OCI-LY3 (cell line): ENCODE measurements at regions not wholly inside any gene's neighbourhood (a gene's known extent, or its start where the extent isn't known, plus 50 kb on each side); places are given as distances from the start of the nearest gene placed in this dataset.
"Not testable (repeated sequence)": the region's sequence is repeated elsewhere in the genome, so short reads cannot be mapped to it uniquely, and the experiment has no call there.

Experiments
- H2AFZ ChIP-seq: fragments of 200-600, 300-600 bp; shearing (Covaris generic); 2 replicates; pipeline ENCODE4 v1.6.0; 2014; ENCODE audit warnings: antibody characterized with exemption, low read depth, low read length
- H3K27ac ChIP-seq: fragments of 200-600, 300-600 bp; sonication (generic); 2 replicates; pipeline ENCODE4 v1.5.1; 2014; ENCODE audit warnings: mild to moderate bottlenecking, low read length, moderate library complexity, mixed read lengths
- H3K27me3 ChIP-seq: fragments of 200-600, 300-600 bp; sonication (generic); 2 replicates; pipeline ENCODE4 v1.6.1; 2014; ENCODE audit warnings: low read depth, low read length, mixed read lengths
- H3K36me3 ChIP-seq: fragments of 200-600, 300-600 bp; sonication (generic); replicated peaks from 2 replicates; pipeline ENCODE3; 2014; ENCODE audit warnings: low read depth, low read length, mixed read lengths
- H3K4me1 ChIP-seq: fragments of 300-600, 200-600 bp; sonication (generic); 2 replicates; pipeline ENCODE4 v1.6.1; 2014; ENCODE audit warnings: low read length, mixed read lengths
- H3K4me2 ChIP-seq: fragments of 200-600, 300-600 bp; sonication (generic); 2 replicates; pipeline ENCODE4 v1.6.1; 2014; ENCODE audit warnings: low read length, mixed read lengths
- H3K4me3 ChIP-seq: fragments of 300-600, 200-600 bp; sonication (generic); 2 replicates; pipeline ENCODE4 v1.5.1; 2014; ENCODE audit warnings: antibody characterized with exemption, mild to moderate bottlenecking, low read length, moderate library complexity
- H3K79me2 ChIP-seq: fragments of 300-600, 200-600 bp; shearing (Covaris generic); 2 replicates; pipeline ENCODE4 v1.6.1; 2014; ENCODE audit warnings: mild to moderate bottlenecking, low read length, mixed read lengths
- H3K9ac ChIP-seq: fragments of 300-600, 200-600 bp; shearing (Covaris generic); 2 replicates; pipeline ENCODE4 v1.6.0; 2014; ENCODE audit warnings: mild to moderate bottlenecking, low read length, moderate library complexity
- H3K9me3 ChIP-seq: fragments of 200-600, 300-600 bp; shearing (Covaris generic); 2 replicates; pipeline ENCODE4 v1.6.1; 2014; ENCODE audit warnings: low read length, mixed read lengths; ENCODE audit not compliant: insufficient read depth
- H4K20me1 ChIP-seq: fragments of 200-600, 300-600 bp; sonication (generic); 2 replicates; pipeline ENCODE4 v1.6.1; 2016; ENCODE audit warnings: low read length, mixed read lengths; ENCODE audit not compliant: insufficient read depth
- EZH2phosphoT487 ChIP-seq: fragments of 200-600 bp; shearing (Covaris generic); IDR thresholded peaks from 2 replicates; pipeline ENCODE4 v1.6.1; 2018; ENCODE audit warnings: antibody characterized with exemption, mixed run types, low read depth
- TF ChIP-seq, protein P1 (sequence below): fragments of 200-600, 300-600 bp; sonication (generic); IDR thresholded peaks from 2 replicates; pipeline ENCODE4 v1.5.1; 2014; ENCODE audit warnings: antibody characterized with exemption, low read length, low read depth

- H3K4me3 ChIP-seq = no peak overlapping the region
- H3K27ac ChIP-seq = no peak overlapping the region
- H3K36me3 ChIP-seq = no peaks in the 10 kb centered on the region
- H3K27me3 ChIP-seq = no peaks in the 10 kb centered on the region
- H3K79me2 ChIP-seq = no peaks in the 10 kb centered on the region
- no peak overlapping the region for H2AFZ ChIP-seq
- H3K4me2 ChIP-seq = no peak overlapping the region
- H3K9ac ChIP-seq = no peak overlapping the region
- no peaks in the 10 kb centered on the region for H3K4me1 ChIP-seq
- no peaks in the 10 kb centered on the region for H4K20me1 ChIP-seq
- no peaks in the 10 kb centered on the region for H3K9me3 ChIP-seq
- TF ChIP-seq, protein P1, sequence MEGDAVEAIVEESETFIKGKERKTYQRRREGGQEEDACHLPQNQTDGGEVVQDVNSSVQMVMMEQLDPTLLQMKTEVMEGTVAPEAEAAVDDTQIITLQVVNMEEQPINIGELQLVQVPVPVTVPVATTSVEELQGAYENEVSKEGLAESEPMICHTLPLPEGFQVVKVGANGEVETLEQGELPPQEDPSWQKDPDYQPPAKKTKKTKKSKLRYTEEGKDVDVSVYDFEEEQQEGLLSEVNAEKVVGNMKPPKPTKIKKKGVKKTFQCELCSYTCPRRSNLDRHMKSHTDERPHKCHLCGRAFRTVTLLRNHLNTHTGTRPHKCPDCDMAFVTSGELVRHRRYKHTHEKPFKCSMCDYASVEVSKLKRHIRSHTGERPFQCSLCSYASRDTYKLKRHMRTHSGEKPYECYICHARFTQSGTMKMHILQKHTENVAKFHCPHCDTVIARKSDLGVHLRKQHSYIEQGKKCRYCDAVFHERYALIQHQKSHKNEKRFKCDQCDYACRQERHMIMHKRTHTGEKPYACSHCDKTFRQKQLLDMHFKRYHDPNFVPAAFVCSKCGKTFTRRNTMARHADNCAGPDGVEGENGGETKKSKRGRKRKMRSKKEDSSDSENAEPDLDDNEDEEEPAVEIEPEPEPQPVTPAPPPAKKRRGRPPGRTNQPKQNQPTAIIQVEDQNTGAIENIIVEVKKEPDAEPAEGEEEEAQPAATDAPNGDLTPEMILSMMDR = no peak
- no peak for TF ChIP-seq EZH2phosphoT487
These were observed 259.6 kb upstream of the CTNNB1 start for GRCh38 chr3:40939741-40940130.

DNA sequence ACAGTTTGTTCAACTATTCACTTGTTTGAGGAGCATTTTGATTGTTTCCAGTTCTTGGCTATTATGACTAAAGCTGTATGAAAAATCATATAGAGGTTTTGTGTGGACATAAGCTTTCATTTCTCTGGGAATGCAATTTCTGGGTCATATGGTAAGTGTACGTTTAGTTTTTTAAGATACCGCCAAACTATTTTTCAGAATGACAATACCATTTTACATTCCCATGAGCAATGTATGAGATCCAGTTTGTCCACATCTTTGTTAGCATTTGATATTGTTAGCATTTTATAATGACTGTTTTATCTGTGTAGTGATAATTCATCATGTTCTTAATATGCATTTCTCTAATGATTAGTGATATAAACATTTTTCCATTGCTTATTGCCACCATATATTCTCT is 258.7 kb upstream of the CTNNB1 start:
- Histone ChIP-seq H3K4me1 (no peaks in the 10 kb centered on the region), H3K9me3 (no peaks in the 10 kb centered on the region), H3K27ac (no peak overlapping the region), H2AFZ (no peak overlapping the region), H3K79me2 (no peaks in the 10 kb centered on the region), H3K36me3 (no peaks in the 10 kb centered on the region), H4K20me1 (no peaks in the 10 kb centered on the region), H3K4me2 (no peak overlapping the region), H3K9ac (no peak overlapping the region), H3K27me3 (no peaks in the 10 kb centered on the region), H3K4me3 (no peak overlapping the region)
- TF ChIP-seq, protein P1 = no peak
- TF ChIP-seq EZH2phosphoT487 = no peak

- not testable (repeated sequence) for H4K20me1 ChIP-seq, H3K79me2 ChIP-seq, H3K36me3 ChIP-seq
These were observed 252.3 kb upstream of the CTNNB1 start for GRCh38 chr3:40947022-40947421.

GRCh38 chr3:40949347-40949746 is 250.0 kb upstream of the CTNNB1 start:
- not testable (repeated sequence) for H3K36me3 ChIP-seq, H4K20me1 ChIP-seq, H2AFZ ChIP-seq, H3K79me2 ChIP-seq, H3K9ac ChIP-seq, H3K9me3 ChIP-seq, H3K4me3 ChIP-seq, H3K27ac ChIP-seq, H3K4me2 ChIP-seq, H3K27me3 ChIP-seq, H3K4me1 ChIP-seq

More at GRCh38 chr3:40947022-40947421, 252.3 kb upstream of the CTNNB1 start:
- not testable (repeated sequence) for H3K4me2 ChIP-seq, H3K9me3 ChIP-seq, H3K27ac ChIP-seq, H3K4me1 ChIP-seq, H2AFZ ChIP-seq, H3K27me3 ChIP-seq, H3K9ac ChIP-seq, H3K4me3 ChIP-seq

DNA sequence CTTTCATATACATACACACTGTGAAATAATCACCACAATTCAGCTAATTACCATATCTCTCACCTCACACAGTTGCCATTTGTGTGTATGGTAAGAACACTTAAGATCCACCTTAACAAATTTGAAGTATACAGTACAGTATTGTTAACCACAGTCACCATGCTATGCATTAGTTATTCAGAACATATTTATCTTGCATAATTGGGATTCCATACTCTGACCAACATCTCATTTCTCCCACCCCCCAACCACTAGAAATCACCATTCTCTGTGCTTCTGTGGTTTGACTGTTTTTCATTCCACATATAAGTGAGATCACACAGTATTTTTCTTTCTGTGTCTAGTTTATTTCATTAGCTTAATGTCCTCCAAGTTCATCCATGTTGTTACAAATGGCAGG is 247.7 kb upstream of the CTNNB1 start:
- H3K4me2 ChIP-seq = no peak overlapping the region
- H3K27me3 ChIP-seq = no peaks in the 10 kb centered on the region
- no peaks in the 10 kb centered on the region for H3K79me2 ChIP-seq
- H3K36me3 ChIP-seq = no peaks in the 10 kb centered on the region
- TF ChIP-seq, protein P1 = no peak
- TF ChIP-seq EZH2phosphoT487 = no peak
- no peak overlapping the region for H3K4me3 ChIP-seq
- H4K20me1 ChIP-seq = no peaks in the 10 kb centered on the region
- no peaks in the 10 kb centered on the region for H3K9me3 ChIP-seq
- no peak overlapping the region for H3K27ac ChIP-seq
- no peak overlapping the region for H2AFZ ChIP-seq
- no peak overlapping the region for H3K9ac ChIP-seq
- no peaks in the 10 kb centered on the region for H3K4me1 ChIP-seq
